Heart right ventricle (tissue), 16 donors: ENCODE measurements at regions not wholly inside any gene's neighbourhood (a gene's known extent, or its start where the extent isn't known, plus 50 kb on each side); places are given as distances from the start of the nearest gene placed in this dataset.

ENCODE experiments used
- ATAC-seq, 8 donors: fragments of 200-7000 bp; cut with Tn5 transposase; one replicate each; pipeline ENCODE4 v1.9.1; 2020; ENCODE audit warnings: mild to moderate bottlenecking in 8 of 8, moderate library complexity in 8 of 8, moderate number of reproducible peaks in 1 of 8
- DNase-seq, 2 donors: peaks; one replicate each; pipeline ENCODE4 v3.0.0-alpha.2; 2020
- H3K27ac ChIP-seq, 10 donors: fragments of 200-600 bp; sonication (generic) in 2 of 10; one replicate each; pipeline versions ENCODE4 v1.5.0 to v1.8.0; 2020 to 2022; ENCODE audit warnings: mild to moderate bottlenecking in 3 of 10
- H3K27me3 ChIP-seq, 7 donors: fragments of 200-600 bp; one replicate each; pipeline ENCODE4 v1.8.0; 2021 to 2022; ENCODE audit warnings: mild to moderate bottlenecking in 2 of 7
- H3K36me3 ChIP-seq, 9 donors: fragments of 200-600 bp; sonication (generic) in 1 of 9; one replicate each; pipeline versions ENCODE4 v1.5.0 to v1.8.0; 2020 to 2022; ENCODE audit warnings: mild to moderate bottlenecking in 2 of 9
- H3K4me1 ChIP-seq, 9 donors: fragments of 200-600 bp; sonication (generic) in 1 of 9; one replicate each; pipeline versions ENCODE4 v1.5.0 to v1.8.0; 2020 to 2022; ENCODE audit warnings: mild to moderate bottlenecking in 4 of 9
- H3K4me3 ChIP-seq, 10 donors: fragments of 200-600 bp; sonication (generic) in 2 of 10; one replicate each; pipeline versions ENCODE4 v1.5.0 to v1.8.0; 2020 to 2022; ENCODE audit warnings: mild to moderate bottlenecking in 7 of 10, moderate library complexity in 2 of 10
- H3K9me3 ChIP-seq, 11 donors: fragments of 200-600 bp in 10 of 11; sonication (generic) in 2 of 11; one replicate each; pipeline versions ENCODE4 v1.5.0 to v1.8.0; 2013 to 2022; ENCODE audit warnings: mild to moderate bottlenecking in 2 of 11, control low read depth in 1 of 11, moderate library complexity in 1 of 11
- CTCF ChIP-seq, 9 donors: fragments of 200-600 bp; sonication (generic) in 2 of 9; IDR thresholded peaks; one replicate each; pipeline versions ENCODE4 v1.5.0 to v1.8.0; 2021 to 2022; ENCODE audit warnings: antibody characterized with exemption in 9 of 9, mild to moderate bottlenecking in 5 of 9, moderate library complexity in 1 of 9
- WGBS, 2 donors: extraction: QIAGEN DNeasy Blood & Tissue Kit; methylation state at CpG; one replicate each; pipeline ENCODE4 v1.1.7; 2013; ENCODE audit warnings: inconsistent platforms in 1 of 2; 5-methylcytosine and 5-hydroxymethylcytosine counted together
- intact Hi-C, 10 donors: fragments of 100-400 bp; cut with DNase I; formaldehyde crosslinking; loops; one replicate each; pipeline versions ENCODE4 v1.11.1 to v1.14.2; 2022
- donor health status: Arrhythmogenic right ventricular cardiomyopathy.
- donor health status: ischemic (EF 13 %, LVEDD 7.1; RV severe dilation, severe dysfunction).
- donor health status: healthy with polysubstance abuse.
- donor health status: DM: no; HTN: yes; CAD: no.
- donor health status: DM: no; HTN: no; CAD: no.
- donor health status: ischemic (EF 25% LVEDD 6.9; RV normal size, moderate dysfunction).
- donor health status: ischemic (EF 25% LVEDD 5.7; RV mildly dilated, moderate dysfunction).
- donor health status: healthy.
- donor health status: DM: yes; HTN: yes; CAD: no.
- donor health status: Ischemic cardiomyopathy.
- donor health status: ischemic (EF 35%, LVEDD 5.7; RV mildly dilated, moderate dysfunction).
- donor health status: nonischemic (EF 11% LVEDD 7.7; RV severe dilation, severe dysfunction).
- donor health status: DM: yes; HTN: yes; CAD: no.
- donor health status: PGD.
- donor health status: ischemic (EF 29% LVEDD 5.4; RV normal size, mild dysfunction).
- donor health status: nonischemic (EF 23%, LVEDD 6.1; RV moderate dilation, normal function).

- TF ChIP-seq CTCF (IDR thresholded peaks at IDR 0.05): no peak
- no peak for DNase-seq
- WGBS, 2 donors: 54 to 65% methylated on average over 5 of the region's 5 CpGs
- Histone ChIP-seq H3K4me1 (no peaks in the 10 kb centered on the region), H3K27ac (no peak overlapping the region), H3K4me3 (no peak overlapping the region), H3K9me3 (peaks cover 0 to 11% (median 0%) of the 10 kb centered on the region in 11 donors), H3K36me3 (no peaks in the 10 kb centered on the region), H3K27me3 (peaks cover 0 to 7% (median 0%) of the 10 kb centered on the region in 7 donors)
- no peak for ATAC-seq
- intact Hi-C loops: no loop called here
Observed at GRCh38 chr5:7225826-7226225, 170.1 kb upstream of the ADCY2 start.

GRCh38 chr5:7242118-7242710 lies 153.7 kb upstream of the ADCY2 start:
- Histone ChIP-seq H3K27me3 (peaks cover 0 to 4% (median 0%) of the 10 kb centered on the region in 7 donors), H3K4me1 (no peaks in the 10 kb centered on the region), H3K27ac (no peak overlapping the region), H3K9me3 (peaks cover 0 to 3% (median 0%) of the 10 kb centered on the region in 11 donors), H3K4me3 (no peak overlapping the region), H3K36me3 (no peaks in the 10 kb centered on the region)
- no peak for ATAC-seq
- intact Hi-C loops: no loop called here
- 62 to 67% methylated on average over 10 of the region's 10 CpGs for WGBS, 2 donors
- TF ChIP-seq CTCF (IDR thresholded peaks at IDR 0.05): no peak
- DNase-seq: no peak

GRCh38 chr5:7244208-7244607 lies 151.7 kb upstream of the ADCY2 start:
- Histone ChIP-seq H3K4me1 (no peaks in the 10 kb centered on the region), H3K27me3 (peaks cover 0 to 4% (median 0%) of the 10 kb centered on the region in 7 donors), H3K9me3 (no peaks in the 10 kb centered on the region), H3K27ac (no peak overlapping the region), H3K4me3 (no peak overlapping the region), H3K36me3 (no peaks in the 10 kb centered on the region)
- intact Hi-C loops: no loop called here
- no peak for DNase-seq
- 78 to 82% methylated on average over 3 of the region's 3 CpGs for WGBS, 2 donors
- no peak for ATAC-seq
- no peak for TF ChIP-seq CTCF (IDR thresholded peaks at IDR 0.05)

- H3K4me1 ChIP-seq: no peaks in the 10 kb centered on the region
- 72% methylated on average over 2 of the region's 2 CpGs for WGBS, 2 donors
- no peaks in the 10 kb centered on the region for H3K9me3 ChIP-seq
- DNase-seq (no peak), ATAC-seq (no peak)
- H3K4me3 ChIP-seq: no peak overlapping the region
- no peak for TF ChIP-seq CTCF (IDR thresholded peaks at IDR 0.05)
- intact Hi-C loops: no loop called here
- H3K27ac ChIP-seq: no peak overlapping the region
- H3K36me3 ChIP-seq: no peaks in the 10 kb centered on the region
- peaks cover 0 to 4% (median 0%) of the 10 kb centered on the region in 7 donors for H3K27me3 ChIP-seq
Observed at GRCh38 chr5:7245121-7245651, 150.8 kb upstream of the ADCY2 start.
